ENCODE measurements at regions not wholly inside any gene's neighbourhood (a gene's known extent, or its start where the extent isn't known, plus 50 kb on each side); places are given as distances from the start of the nearest gene placed in this dataset.

GRCh38 chr2:156947261-156947660, 310.2 kb upstream of the GALNT5 start:
- Histone ChIP-seq H3K9me3 (ENCODE audit: control insufficient read depth, insufficient read depth, low read depth, low read length) (no peaks in the 10 kb centered on the region), H4K20me1 (ENCODE audit: control insufficient read depth, extremely low read depth, insufficient read depth, low read length) (no peaks in the 10 kb centered on the region), H3K4me1 (ENCODE audit: control insufficient read depth, extremely low read depth, insufficient read depth, low read length) (no peaks in the 10 kb centered on the region), H3K4me2 (ENCODE audit: extremely low read depth, insufficient read depth, low read length) (no peak overlapping the region), H3K27me3 (ENCODE audit: control insufficient read depth, insufficient read depth, low read length) (no peaks in the 10 kb centered on the region), H3K9ac (ENCODE audit: insufficient read depth, low read length) (no peak overlapping the region), H3K79me2 (ENCODE audit: control insufficient read depth, insufficient read depth, low read length) (no peaks in the 10 kb centered on the region), H3K36me3 (ENCODE audit: control insufficient read depth, insufficient read depth, low read length) (no peaks in the 10 kb centered on the region), H2AFZ (ENCODE audit: low read length) (no peak overlapping the region), H3K4me3 (replicated peaks in 1 of 4; ENCODE audit: control extremely low read depth in 1 of 4, insufficient read depth in 1 of 4, low read depth in 3 of 4, low read length in 4 of 4) (no peak overlapping the region), H3K27ac (ENCODE audit: insufficient read depth, low read length) (no peak overlapping the region)
- TF ChIP-seq CTCF (conservative IDR thresholded peaks at IDR 0.05 in 1 of 2, IDR thresholded peaks at IDR 0.05 in 1 of 2; ENCODE audit: low read depth in 1 of 2, low read length in 2 of 2): no peak
- TF ChIP-seq EZH2 (IDR thresholded peaks at IDR 0.05; ENCODE audit: low read length, missing control alignments): no peak
- no peak for DNase-seq (ENCODE audit: low read depth in 2 of 2)

GRCh38 chr2:156955701-156956100, 301.8 kb upstream of the GALNT5 start:
- no peaks in the 10 kb centered on the region for H3K27me3 ChIP-seq (ENCODE audit: control insufficient read depth, insufficient read depth, low read length)
- no peak overlapping the region for H3K4me2 ChIP-seq (ENCODE audit: extremely low read depth, insufficient read depth, low read length)
- TF ChIP-seq CTCF (conservative IDR thresholded peaks at IDR 0.05 in 1 of 2, IDR thresholded peaks at IDR 0.05 in 1 of 2; ENCODE audit: low read depth in 1 of 2, low read length in 2 of 2) (no peak), EZH2 (IDR thresholded peaks at IDR 0.05; ENCODE audit: low read length, missing control alignments) (no peak)
- no peaks in the 10 kb centered on the region for H3K4me1 ChIP-seq (ENCODE audit: control insufficient read depth, extremely low read depth, insufficient read depth, low read length)
- DNase-seq (ENCODE audit: low read depth in 2 of 2): no peak
- no peaks in the 10 kb centered on the region for H3K36me3 ChIP-seq (ENCODE audit: control insufficient read depth, insufficient read depth, low read length)
- no peaks in the 10 kb centered on the region for H3K79me2 ChIP-seq (ENCODE audit: control insufficient read depth, insufficient read depth, low read length)
- no peaks in the 10 kb centered on the region for H4K20me1 ChIP-seq (ENCODE audit: control insufficient read depth, extremely low read depth, insufficient read depth, low read length)
- H3K9me3 ChIP-seq (ENCODE audit: control insufficient read depth, insufficient read depth, low read depth, low read length): no peaks in the 10 kb centered on the region
- no peak overlapping the region for H3K4me3 ChIP-seq (replicated peaks in 1 of 4; ENCODE audit: control extremely low read depth in 1 of 4, insufficient read depth in 1 of 4, low read depth in 3 of 4, low read length in 4 of 4)
- no peak overlapping the region for H3K9ac ChIP-seq (ENCODE audit: insufficient read depth, low read length)
- no peak overlapping the region for H2AFZ ChIP-seq (ENCODE audit: low read length)
- no peak overlapping the region for H3K27ac ChIP-seq (ENCODE audit: insufficient read depth, low read length)

- H4K20me1 ChIP-seq (ENCODE audit: control insufficient read depth, extremely low read depth, insufficient read depth, low read length): no peaks in the 10 kb centered on the region
- no peak overlapping the region for H3K27ac ChIP-seq (ENCODE audit: insufficient read depth, low read length)
- no peak overlapping the region for H3K4me3 ChIP-seq (replicated peaks in 1 of 4; ENCODE audit: control extremely low read depth in 1 of 4, insufficient read depth in 1 of 4, low read depth in 3 of 4, low read length in 4 of 4)
- H3K4me2 ChIP-seq (ENCODE audit: extremely low read depth, insufficient read depth, low read length): no peak overlapping the region
- H3K9ac ChIP-seq (ENCODE audit: insufficient read depth, low read length): no peak overlapping the region
- H3K4me1 ChIP-seq (ENCODE audit: control insufficient read depth, extremely low read depth, insufficient read depth, low read length): no peaks in the 10 kb centered on the region
- H2AFZ ChIP-seq (ENCODE audit: low read length): no peak overlapping the region
- no peaks in the 10 kb centered on the region for H3K9me3 ChIP-seq (ENCODE audit: control insufficient read depth, insufficient read depth, low read depth, low read length)
- no peak for DNase-seq (ENCODE audit: low read depth in 2 of 2)
- TF ChIP-seq EZH2 (IDR thresholded peaks at IDR 0.05; ENCODE audit: low read length, missing control alignments) (no peak), CTCF (conservative IDR thresholded peaks at IDR 0.05 in 1 of 2, IDR thresholded peaks at IDR 0.05 in 1 of 2; ENCODE audit: low read depth in 1 of 2, low read length in 2 of 2) (no peak)
- H3K36me3 ChIP-seq (ENCODE audit: control insufficient read depth, insufficient read depth, low read length): no peaks in the 10 kb centered on the region
- H3K27me3 ChIP-seq (ENCODE audit: control insufficient read depth, insufficient read depth, low read length): no peaks in the 10 kb centered on the region
- no peaks in the 10 kb centered on the region for H3K79me2 ChIP-seq (ENCODE audit: control insufficient read depth, insufficient read depth, low read length)
Measured at GRCh38 chr2:156956161-156956560, 301.3 kb upstream of the GALNT5 start.

Data from fibroblast of lung (primary cell).